ENCODE measurements at regions not wholly inside any gene's neighbourhood (a gene's known extent, or its start where the extent isn't known, plus 50 kb on each side); places are given as distances from the start of the nearest gene placed in this dataset.

DNA sequence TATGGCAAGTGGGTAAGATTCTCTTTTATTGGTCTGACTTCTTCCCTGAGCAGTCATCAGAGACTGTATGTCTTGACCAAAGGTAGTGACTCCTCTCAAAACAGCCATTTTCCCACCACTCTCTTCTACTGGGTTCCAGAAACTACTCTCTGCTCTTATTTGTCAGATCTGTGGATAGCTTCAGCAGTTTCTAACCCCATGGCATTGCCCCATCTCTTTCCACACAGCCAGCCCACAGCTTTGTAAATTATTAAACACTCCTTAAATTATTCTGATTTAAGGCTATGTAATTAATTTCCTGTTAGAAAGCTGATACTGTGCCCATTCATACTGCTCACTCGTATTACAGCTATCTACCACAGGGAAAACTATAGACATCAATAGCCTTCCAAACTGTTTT is 138.4 kb upstream of the CNR1 start:
- TF ChIP-seq, protein P1, sequence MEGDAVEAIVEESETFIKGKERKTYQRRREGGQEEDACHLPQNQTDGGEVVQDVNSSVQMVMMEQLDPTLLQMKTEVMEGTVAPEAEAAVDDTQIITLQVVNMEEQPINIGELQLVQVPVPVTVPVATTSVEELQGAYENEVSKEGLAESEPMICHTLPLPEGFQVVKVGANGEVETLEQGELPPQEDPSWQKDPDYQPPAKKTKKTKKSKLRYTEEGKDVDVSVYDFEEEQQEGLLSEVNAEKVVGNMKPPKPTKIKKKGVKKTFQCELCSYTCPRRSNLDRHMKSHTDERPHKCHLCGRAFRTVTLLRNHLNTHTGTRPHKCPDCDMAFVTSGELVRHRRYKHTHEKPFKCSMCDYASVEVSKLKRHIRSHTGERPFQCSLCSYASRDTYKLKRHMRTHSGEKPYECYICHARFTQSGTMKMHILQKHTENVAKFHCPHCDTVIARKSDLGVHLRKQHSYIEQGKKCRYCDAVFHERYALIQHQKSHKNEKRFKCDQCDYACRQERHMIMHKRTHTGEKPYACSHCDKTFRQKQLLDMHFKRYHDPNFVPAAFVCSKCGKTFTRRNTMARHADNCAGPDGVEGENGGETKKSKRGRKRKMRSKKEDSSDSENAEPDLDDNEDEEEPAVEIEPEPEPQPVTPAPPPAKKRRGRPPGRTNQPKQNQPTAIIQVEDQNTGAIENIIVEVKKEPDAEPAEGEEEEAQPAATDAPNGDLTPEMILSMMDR (IDR thresholded peaks at IDR 0.05; ENCODE audit: borderline replicate concordance): no peak
- intact Hi-C loops (cut with micrococcal nuclease): no loop called here
- Histone ChIP-seq H3K27ac (replicated peaks) (no peak overlapping the region), H3K27me3 (ENCODE audit: low read depth) (no peaks in the 10 kb centered on the region), H3K36me3 (no peaks in the 10 kb centered on the region), H3K4me1 (no peaks in the 10 kb centered on the region), H3K9me3 (replicated peaks) (peaks cover 27% of the 10 kb centered on the region), H3K4me3 (no peak overlapping the region)
- DNase-seq: no peak

DNA sequence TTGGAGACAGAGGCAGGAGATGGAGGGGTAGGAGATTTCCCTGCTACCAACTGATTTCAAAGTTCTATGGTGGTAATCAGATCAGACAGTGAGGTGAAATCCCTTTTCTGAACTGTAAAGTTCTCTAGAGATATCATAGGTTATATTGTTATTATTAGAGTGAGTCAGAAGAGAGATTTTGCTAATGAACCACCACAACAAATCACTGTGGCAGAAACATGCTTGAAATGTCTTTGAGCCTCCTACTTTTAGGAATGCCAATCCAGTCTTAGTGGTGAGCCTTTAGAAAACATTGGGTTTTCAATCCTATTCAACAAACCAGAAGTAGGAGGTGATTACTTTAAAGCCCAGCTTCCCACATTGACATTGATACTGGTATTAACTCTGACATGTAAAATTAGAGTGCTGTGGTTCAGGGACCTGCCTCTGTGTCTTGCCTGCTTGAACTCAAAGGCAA is 136.7 kb upstream of the CNR1 start:
- no peak for DNase-seq
- TF ChIP-seq, protein P1 (IDR thresholded peaks at IDR 0.05; ENCODE audit: borderline replicate concordance): no peak
- H3K9me3 ChIP-seq (replicated peaks): peaks cover 20% of the 10 kb centered on the region
- intact Hi-C loops (cut with micrococcal nuclease): no loop called here
- H3K27ac ChIP-seq (replicated peaks): no peak overlapping the region
- no peaks in the 10 kb centered on the region for H3K27me3 ChIP-seq (ENCODE audit: low read depth)
- H3K4me3 ChIP-seq: no peak overlapping the region
- H3K36me3 ChIP-seq: no peaks in the 10 kb centered on the region
- H3K4me1 ChIP-seq: no peaks in the 10 kb centered on the region

GRCh38 chr6:88301888-88302768 is 136.0 kb upstream of the CNR1 start:
- TF ChIP-seq, protein P1 (IDR thresholded peaks at IDR 0.05; ENCODE audit: borderline replicate concordance): no peak
- no peaks in the 10 kb centered on the region for H3K4me1 ChIP-seq
- peaks cover 13% of the 10 kb centered on the region for H3K9me3 ChIP-seq (replicated peaks)
- intact Hi-C loops (cut with micrococcal nuclease): no loop called here
- no peaks in the 10 kb centered on the region for H3K36me3 ChIP-seq
- H3K27ac ChIP-seq (replicated peaks): no peak overlapping the region
- no peaks in the 10 kb centered on the region for H3K27me3 ChIP-seq (ENCODE audit: low read depth)
- H3K4me3 ChIP-seq: no peak overlapping the region
- DNase-seq: no peak

GRCh38 chr6:88301256-88301655 is 135.1 kb upstream of the CNR1 start:
- H3K36me3 ChIP-seq: no peaks in the 10 kb centered on the region

GRCh38 chr6:88298066-88298845 is 132.1 kb upstream of the CNR1 start:
- no peaks in the 10 kb centered on the region for H3K9me3 ChIP-seq (replicated peaks)
- H3K36me3 ChIP-seq: no peaks in the 10 kb centered on the region
- no peak for DNase-seq
- intact Hi-C loops (cut with micrococcal nuclease): no loop called here
- no peaks in the 10 kb centered on the region for H3K4me1 ChIP-seq
- H3K27ac ChIP-seq (replicated peaks): no peak overlapping the region
- H3K27me3 ChIP-seq (ENCODE audit: low read depth): no peaks in the 10 kb centered on the region
- no peak overlapping the region for H3K4me3 ChIP-seq
- TF ChIP-seq, protein P1 (IDR thresholded peaks at IDR 0.05; ENCODE audit: borderline replicate concordance): no peak

More at GRCh38 chr6:88301256-88301655, 135.1 kb upstream of the CNR1 start:
- TF ChIP-seq, protein P1 (IDR thresholded peaks at IDR 0.05; ENCODE audit: borderline replicate concordance): no peak
- Histone ChIP-seq H3K27me3 (ENCODE audit: low read depth) (no peaks in the 10 kb centered on the region), H3K4me1 (no peaks in the 10 kb centered on the region), H3K27ac (replicated peaks) (no peak overlapping the region), H3K4me3 (no peak overlapping the region), H3K9me3 (replicated peaks) (peaks cover 6% of the 10 kb centered on the region)
- intact Hi-C loops (cut with micrococcal nuclease): no loop called here
- no peak for DNase-seq

Data from left ventricle myocardium inferior (tissue), 1 donor.